ENCODE measurements at regions not wholly inside any gene's neighbourhood (a gene's known extent, or its start where the extent isn't known, plus 50 kb on each side); places are given as distances from the start of the nearest gene placed in this dataset.
"Not testable (repeated sequence)": the region's sequence is repeated elsewhere in the genome, so short reads cannot be mapped to it uniquely, and the experiment has no call there.

DNA sequence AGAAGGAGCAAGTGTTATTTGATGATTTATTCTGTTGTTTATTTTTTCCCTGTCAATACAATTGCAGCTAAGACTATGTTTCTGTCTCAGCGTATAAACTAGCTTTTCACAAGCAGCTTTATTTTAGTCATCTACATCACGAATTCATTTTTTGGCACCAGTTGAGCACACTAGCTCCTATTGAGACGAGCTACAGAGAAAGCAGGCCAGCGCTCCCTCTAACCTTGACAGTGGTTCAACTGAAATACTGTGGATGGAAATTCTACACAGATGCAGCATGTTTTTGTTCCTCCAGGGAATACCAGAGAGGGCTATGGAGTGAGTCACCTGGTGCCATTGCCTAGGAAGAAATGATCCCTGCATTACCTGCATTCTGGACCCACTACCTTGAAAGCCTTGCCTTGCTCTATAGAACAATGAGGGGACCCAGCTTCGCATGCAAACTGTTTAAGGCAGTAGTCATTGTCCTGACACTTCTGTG, 108.2 kb upstream of the ARHGAP42 start:
- in situ Hi-C loops (cut with HindIII; ENCODE audit: low sequenced_read_pairs), result no loop called here

DNA sequence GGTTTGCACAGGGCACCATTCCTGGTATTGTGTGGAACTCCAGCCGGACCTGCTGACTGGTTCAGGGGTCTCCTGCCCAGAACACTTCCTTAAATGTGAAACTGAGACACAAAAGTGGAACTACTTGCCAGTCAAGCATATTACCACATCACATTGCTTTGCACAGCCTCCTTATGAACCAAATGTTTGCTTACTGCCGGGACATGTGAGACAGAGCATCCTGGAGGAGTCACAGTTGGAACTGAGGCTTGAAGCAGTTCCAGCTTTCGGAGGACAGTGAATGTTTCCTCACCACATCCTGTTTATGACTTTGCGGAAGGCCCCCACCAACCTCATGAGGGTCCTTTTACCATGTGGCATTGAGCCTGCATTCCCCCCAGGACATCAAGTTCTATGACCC, 105.8 kb upstream of the ARHGAP42 start:
- in situ Hi-C loops (cut with HindIII; ENCODE audit: low sequenced_read_pairs), result loop anchor here (5.0 kb wide), 2 partner anchors 101 to 266 kb away; no protein-coding TSS in a partner anchor

DNA sequence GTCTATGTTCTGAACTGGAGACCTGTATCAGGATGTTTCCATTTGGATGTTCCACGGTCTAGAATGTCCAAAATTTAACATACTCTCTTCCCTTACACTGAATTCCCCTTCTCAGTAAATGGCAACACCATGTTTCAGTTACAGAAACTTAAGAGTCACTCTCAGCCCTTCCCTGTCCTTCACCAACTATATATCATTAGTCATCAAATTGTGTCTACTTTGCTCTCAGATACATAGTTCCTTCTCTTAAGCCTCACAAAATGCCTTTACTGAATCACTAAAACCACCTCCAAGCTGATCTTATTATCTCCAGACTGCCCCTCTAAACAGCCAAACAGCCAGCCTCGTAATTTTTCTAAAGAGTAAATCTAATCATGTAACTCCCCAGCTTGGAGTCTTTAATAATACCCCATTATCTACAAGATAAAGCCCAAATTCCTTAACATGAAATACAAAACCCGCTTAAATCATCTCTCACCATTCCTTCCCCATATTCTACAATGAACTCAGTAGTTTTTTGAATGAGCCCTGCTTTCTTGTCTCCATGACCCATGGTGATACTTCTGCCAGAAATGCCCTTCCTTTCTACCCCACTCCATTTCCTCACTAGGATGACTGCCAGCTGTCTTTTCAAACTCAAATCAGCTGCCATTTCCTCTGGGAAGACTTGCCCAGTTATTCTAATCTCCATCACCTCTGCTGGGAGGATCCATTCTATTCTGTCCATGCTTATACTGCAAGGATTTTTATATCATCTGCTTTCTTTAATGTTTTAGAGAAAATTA, 102.7 kb upstream of the ARHGAP42 start:
- in situ Hi-C loops (cut with HindIII; ENCODE audit: low sequenced_read_pairs), result loop anchor here (5.0 kb wide), 2 partner anchors 98 to 263 kb away; no protein-coding TSS in a partner anchor

DNA sequence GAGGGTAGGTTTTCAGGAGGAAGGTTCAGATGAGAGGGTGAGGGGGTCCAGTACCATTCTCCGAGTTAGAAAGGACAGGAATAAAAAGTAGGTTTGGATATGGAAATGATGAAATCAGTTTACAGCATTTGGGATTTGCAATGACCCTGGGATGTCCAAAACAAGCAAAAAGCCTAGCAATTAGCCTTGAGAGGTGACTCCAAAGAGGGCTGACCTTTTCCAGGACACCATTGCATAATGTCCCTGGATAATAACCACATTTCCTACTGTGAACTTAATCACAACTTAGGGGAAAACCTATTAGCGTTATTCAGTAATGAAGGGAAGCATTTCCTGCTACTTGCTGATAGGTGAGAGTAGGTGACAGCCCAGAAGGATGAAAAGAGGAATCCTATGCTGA, 101.4 kb upstream of the ARHGAP42 start:
- in situ Hi-C loops (cut with HindIII; ENCODE audit: low sequenced_read_pairs), result no loop called here

DNA sequence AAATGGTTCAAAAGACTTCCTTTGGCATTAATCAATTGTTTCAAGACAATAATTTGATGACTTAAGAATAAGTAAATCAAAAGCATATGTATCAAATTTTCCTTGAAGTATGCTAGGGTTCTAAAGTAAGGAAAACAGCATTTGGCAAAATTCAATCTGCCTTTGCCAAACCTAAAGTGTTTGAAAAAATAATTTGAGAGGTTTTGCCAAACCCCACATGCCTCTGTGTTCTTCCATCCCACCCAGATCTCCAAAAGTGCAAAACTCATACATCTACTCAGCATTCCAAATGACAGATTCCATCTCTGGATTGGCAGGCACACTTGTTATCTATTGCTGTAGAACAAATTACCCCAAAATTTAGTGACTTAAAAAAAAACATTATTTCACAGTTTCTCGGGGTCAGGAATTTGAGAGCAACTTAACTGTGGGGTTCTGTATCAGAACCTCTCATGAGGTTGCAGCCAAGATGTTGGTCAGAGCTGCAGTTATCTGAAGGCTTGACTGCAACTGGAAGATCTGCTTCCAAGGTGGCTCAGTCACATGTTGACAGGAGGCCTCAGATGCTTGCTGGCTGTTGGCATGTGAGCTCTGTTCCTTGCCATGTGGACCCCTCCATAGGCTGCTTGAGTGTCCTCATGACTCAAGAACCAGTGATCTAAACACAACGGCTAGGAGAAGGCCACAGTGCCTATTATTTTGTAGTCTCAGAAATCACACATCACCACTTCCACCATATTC, 100.6 kb upstream of the ARHGAP42 start:
- in situ Hi-C loops (cut with HindIII; ENCODE audit: low sequenced_read_pairs), result no loop called here

DNA sequence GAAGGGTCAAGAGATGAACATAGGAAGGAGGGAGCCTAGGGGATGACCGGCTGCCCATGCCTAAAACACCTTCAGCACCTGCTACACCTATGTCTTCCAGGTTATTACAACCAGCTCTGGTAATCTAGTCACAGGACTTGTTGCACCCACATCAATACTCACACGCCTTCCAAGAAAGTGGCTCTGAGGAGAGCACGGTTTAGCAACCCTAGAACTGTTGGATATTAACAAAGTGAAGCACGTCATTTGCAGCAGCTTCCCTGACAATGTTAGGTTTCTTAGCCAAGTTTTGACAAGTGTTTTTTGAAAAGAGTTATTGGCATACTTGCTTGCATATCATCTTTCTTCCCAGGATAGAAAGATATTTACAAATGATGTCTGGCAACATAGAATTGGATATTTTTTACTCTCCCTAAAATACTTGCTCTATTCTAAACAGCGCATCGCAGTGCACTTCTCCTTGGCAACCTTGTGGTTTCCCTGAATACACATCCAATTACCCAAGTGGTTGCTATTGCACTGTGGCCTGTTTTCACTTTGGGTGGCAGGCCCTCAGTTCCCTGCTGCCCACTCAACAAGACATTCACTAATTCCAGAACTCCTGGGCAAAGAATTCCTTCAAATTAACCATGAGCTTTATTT, 94.3 kb upstream of the ARHGAP42 start:
- in situ Hi-C loops (cut with HindIII; ENCODE audit: low sequenced_read_pairs), result no loop called here

DNA sequence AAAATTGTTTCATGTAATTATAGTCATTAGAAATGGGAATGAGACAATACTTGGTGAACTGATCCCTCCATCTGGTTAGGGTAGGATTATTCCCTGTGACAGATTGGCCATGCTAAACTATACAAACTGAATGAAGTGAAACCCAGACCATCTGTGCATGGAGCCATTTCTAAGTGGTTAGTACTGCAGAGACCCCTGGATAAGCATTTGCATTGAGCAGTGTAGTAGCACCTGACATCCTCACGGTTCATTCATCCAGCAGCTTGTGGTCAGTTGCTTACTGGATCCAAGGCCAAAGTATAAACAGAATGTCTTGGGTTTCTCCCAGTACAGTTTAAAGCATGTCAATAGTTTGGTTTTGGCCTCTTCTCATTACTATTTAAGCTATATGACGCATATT, 93.8 kb upstream of the ARHGAP42 start:
- in situ Hi-C loops (cut with HindIII; ENCODE audit: low sequenced_read_pairs), result no loop called here

DNA sequence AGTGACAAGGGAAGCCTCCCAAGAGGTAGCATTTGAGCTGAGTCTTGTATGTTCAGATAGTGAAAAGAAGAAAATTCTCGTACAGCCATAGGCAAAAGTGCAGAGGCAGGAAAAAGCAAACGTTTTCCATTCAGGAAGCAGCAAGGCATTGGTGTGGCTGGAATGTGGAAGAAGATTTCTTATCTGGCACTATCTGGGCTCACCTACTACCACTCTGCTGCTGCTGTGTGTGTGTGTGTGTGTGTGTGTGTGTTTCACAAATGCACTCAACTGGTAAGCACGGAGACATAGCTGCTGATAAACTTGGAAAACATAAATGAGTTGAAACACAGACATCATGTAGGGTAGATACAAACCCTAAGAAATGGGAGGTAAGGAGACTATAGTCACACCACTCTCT, 92.8 kb upstream of the ARHGAP42 start:
- in situ Hi-C loops (cut with HindIII; ENCODE audit: low sequenced_read_pairs), result no loop called here

DNA sequence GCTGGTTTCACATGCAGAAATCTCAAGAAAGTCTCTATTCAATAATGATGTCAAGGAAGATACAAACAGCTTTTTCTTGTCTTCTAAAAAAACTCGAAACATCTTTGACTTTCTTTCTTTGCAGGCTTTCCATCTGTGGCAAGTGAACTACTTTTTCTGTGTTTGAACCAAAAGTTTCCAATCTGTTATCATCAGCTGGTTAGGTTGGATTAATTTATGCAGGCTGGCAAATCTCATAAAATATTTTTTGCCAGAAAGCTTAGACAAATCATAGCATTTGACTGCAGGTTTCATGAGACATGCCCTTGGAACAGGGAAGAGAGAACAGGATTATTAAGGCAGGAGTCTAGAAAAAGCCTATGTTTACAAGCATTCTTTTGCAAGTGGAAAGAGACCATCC, 86.1 kb upstream of the ARHGAP42 start:
- in situ Hi-C loops (cut with HindIII; ENCODE audit: low sequenced_read_pairs), result no loop called here

DNA sequence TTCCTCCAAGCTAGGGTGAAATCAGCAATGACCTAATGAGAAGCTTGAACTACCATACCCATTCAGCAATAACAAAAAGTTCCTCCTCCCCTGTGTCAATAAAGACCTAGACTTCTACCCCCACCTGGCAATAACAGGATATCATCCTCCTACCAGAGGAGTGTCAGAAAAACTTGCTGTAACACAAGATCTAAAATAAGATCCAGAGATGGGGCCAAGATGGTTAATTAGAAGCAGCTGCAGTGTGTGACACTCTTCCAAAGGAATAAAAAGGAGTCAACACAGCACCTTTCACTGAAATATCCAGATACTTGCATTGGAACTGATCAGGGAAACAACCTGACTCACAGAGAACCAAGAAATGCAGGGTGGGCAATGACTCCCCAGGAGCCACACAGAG, 84.4 kb upstream of the ARHGAP42 start:
- in situ Hi-C loops (cut with HindIII; ENCODE audit: low sequenced_read_pairs), result no loop called here

DNA sequence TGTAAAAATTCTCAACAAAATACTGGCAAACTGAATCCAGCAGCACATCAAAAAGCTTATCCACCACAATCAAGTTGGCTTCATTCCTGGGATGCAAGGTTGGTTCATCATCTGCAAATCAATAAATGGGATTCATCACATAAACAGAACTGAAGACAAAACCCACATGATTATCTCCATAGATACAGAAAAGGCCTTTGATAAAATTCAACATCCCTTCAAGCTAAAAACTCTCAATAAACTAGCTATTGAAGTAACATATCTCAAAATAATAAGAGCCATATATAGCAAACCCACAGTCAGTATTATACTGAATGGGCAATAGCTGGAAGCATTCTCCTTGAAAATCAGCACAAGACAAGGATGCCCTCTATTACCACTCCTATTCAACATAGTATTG, 79.3 kb upstream of the ARHGAP42 start:
- in situ Hi-C loops (cut with HindIII; ENCODE audit: low sequenced_read_pairs), result not testable (repeated sequence)

DNA sequence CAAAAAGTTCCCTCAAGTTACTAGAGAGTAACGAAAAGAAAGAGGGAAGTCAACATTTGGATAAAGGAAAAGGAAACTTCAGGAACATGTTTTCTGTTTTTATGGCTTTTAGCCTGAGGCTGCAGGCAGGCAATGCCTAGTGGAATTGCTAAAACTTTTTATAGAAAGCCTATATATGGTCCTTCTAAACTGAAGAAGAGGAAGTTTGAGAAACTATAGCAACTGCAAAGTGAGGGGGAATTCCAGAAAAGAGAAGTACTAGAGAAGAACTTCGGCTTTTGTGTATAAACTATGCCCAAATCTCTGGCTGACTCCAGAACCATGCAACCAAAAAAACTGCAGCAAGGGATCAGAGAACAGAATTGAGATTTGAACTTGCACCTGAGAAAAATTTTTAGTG, 74.3 kb upstream of the ARHGAP42 start:
- in situ Hi-C loops (cut with HindIII; ENCODE audit: low sequenced_read_pairs), result no loop called here

DNA sequence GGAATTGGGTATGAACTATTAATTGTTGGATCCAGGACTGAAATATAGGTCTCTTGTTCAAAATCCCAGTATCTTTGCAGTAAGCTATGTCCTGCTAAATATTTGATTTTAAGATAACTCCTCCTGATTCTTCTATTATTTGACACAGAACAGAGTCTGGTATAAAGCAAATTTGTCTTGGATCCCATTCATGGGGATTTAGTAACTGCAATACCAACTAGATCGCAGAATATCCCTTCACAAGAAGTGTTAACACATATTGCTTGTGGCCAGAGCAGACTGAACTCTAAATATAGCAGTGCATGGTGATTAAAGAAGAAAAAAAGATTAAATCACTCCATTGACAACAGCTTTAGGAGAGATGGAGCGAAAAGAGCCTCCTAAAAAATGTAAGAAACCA, 68.2 kb upstream of the ARHGAP42 start:
- in situ Hi-C loops (cut with HindIII; ENCODE audit: low sequenced_read_pairs), result no loop called here

DNA sequence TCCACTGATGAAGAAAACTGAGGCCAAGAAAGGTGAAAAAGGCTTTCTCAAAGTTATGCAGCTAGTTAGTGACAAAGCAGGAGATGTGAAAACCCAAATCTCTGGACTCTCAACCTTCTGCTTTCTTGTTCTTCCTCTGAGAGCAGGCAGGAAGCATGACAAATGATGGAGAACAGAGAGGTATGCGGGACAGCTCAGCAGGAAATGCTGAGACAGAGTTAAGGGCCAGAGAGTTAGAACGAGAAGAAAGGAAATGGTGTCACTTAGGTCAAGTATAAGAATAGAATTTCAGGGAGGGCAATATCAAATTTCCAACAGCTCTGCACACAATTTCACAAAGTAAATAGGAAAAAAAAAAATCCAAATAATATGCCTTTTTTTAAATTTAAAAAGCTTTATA, 67.6 kb upstream of the ARHGAP42 start:
- in situ Hi-C loops (cut with HindIII; ENCODE audit: low sequenced_read_pairs), result no loop called here

DNA sequence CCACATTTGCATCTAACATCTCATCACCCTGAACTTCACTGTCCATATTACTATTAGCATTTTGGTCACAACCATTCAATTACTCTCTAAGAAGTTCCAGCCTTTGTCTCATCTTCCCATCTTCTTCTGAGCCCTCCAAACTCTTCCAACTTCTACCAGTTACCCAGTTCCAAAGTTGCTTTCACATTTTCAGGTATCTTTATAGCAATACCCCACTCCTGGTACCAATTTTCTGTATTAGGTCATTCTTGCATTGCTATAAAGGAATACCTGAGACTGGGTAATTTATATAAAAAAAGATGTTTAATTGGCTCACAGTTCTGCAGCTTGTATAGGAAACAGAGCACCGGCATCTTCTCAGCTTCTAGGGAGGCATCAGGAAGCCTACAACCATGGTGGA, 64.7 kb upstream of the ARHGAP42 start:
- in situ Hi-C loops (cut with HindIII; ENCODE audit: low sequenced_read_pairs), result no loop called here

DNA sequence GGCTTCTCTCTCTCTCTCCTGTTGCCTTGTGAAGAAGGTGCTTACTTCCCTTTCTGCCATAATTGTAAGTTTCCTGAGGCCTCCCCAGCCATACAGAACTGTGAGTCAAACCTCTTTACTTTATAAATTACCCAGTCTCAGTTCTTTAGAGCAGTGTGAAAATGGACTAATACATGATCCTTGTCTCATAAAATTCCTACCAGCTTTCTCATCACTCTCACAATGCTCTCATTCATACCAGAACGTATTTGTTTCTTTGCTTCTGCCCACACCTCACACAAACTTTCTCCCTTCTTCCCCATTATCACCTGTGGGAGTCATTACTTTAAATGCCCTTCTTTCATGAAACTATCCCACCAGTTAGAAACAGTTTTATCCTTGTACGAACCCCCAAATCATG, 62.7 kb upstream of the ARHGAP42 start:
- in situ Hi-C loops (cut with HindIII; ENCODE audit: low sequenced_read_pairs), result no loop called here

DNA sequence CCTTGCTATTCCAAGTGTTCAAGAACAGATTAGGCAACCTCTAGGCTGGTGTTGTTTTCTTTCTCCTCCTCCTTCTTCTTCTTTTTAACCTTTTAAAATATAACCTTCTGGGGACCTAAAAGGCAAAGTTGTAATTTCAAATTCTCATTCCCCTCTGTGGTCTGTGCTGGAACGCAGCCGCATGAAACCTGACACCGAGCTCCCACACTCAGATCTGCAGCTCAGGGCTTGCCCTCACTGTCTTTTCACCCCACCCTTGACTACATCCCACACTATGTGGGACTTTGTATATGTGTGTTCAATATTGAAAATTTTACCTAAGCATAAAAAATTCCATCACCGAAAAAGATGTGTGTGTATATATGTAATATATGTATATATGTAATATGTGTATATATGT, 62.0 kb upstream of the ARHGAP42 start:
- in situ Hi-C loops (cut with HindIII; ENCODE audit: low sequenced_read_pairs), result no loop called here

DNA sequence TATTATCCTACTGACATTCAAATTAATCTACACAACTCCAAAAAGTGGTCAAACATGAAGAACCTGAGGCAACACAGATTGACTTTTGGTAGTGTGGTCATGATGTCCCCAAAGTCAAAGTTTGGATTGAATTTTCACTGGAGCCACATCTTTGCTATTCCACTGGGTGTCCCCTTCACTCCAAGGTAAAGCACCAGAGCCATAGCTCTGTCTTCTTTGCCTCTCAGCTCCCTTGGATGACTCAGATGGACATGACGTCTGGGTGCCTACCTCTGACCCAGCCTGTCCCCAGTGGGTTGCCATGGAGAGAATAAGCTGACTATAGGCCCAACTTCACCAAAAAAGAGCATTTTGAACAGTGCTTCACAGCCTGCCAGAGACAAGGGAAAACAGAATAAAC, 57.4 kb upstream of the ARHGAP42 start:
- in situ Hi-C loops (cut with HindIII; ENCODE audit: low sequenced_read_pairs), result no loop called here

DNA sequence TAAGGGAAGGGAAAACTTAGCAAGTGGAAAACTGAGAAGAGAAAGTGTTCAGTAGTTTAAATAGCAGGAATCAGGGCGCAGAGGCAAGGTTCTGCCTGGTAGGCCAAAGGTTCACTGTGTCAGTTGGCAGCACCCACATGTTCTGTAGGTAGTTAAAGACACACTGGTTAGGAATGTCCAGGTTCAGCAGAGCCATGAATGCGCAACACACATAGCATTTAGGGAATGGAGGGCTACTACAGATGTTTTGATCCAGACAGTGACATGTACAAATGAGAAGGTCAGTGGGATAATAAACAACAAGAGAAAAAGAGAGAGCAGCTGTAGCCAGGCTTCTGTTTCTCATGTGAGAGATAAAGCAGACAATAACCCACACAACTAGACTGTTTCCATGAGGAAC, 56.2 kb upstream of the ARHGAP42 start:
- in situ Hi-C loops (cut with HindIII; ENCODE audit: low sequenced_read_pairs), result no loop called here

DNA sequence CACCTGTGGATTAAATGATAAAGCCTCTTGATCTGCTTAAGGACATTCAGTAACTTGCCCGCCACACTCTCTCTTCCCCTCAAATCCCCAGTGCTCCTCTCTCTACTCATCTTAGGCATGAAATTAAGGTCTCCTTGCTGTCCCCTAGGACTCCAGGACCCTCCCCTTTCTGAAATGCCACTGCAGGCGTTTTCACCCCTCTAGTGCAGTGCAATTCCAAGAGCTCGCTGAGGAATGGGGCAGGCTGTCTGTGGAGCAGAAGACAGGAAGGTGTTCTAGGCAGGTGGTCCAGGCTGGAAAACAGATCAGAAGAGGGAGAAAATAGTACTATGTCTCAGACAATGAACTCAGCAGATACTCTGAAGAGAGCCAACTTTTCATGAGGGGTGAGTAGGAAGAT, 55.8 kb upstream of the ARHGAP42 start:
- in situ Hi-C loops (cut with HindIII; ENCODE audit: low sequenced_read_pairs), result no loop called here

DNA sequence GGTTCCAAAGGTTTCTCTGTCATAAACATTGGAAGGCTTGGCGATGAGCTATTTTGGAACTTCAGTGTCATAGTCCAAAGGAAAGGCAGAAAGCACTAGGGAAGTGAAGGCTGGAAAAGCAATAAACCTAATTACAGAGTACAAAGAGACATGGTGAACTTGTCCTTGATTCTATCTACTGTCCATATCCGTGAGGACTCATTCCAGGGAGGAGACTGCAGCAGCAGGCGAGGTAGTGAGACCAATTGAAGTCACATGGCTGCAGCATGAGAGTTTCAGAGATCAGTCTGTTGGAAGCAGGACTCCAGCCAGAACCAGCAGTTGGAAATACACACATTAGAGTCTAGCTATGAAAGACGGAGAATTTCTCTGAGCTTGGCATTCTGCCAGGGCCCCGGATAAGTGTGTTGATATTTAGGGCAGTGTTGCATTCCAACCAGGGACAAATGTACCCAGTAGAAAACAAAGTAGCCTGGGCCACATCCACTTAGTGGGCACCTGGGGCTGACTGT, 54.1 kb upstream of the ARHGAP42 start:
- in situ Hi-C loops (cut with HindIII; ENCODE audit: low sequenced_read_pairs), result no loop called here

DNA sequence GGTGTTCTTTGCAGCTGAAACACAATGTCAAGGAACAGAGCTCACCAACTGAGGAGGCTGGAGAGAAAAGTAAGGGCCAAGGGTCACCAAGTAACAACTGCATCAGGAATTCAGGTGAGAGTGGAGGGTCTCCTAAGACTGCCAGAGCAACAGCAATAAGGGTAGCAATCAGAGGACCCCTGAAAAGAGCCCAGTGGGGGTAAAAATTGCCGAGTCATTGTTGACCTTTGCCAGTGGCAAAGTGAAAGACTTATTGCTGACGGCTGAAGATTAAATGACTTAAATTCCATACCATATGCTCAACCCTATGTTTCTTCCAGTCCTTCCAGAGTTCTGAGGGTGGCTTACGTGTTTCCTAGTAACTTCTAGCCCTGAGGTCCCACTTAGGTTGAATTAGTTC, 51.9 kb upstream of the ARHGAP42 start:
- in situ Hi-C loops (cut with HindIII; ENCODE audit: low sequenced_read_pairs), result no loop called here

Data from endothelial cell of hepatic sinusoid (primary cell).